Pancreas (tissue), 10 donors: ENCODE measurements at regions not wholly inside any gene's neighbourhood (a gene's known extent, or its start where the extent isn't known, plus 50 kb on each side); places are given as distances from the start of the nearest gene placed in this dataset.

Experiments used
- ATAC-seq, 4 donors: fragments of 200-7000 bp; cut with Tn5 transposase; one replicate each; pipeline versions ENCODE4 v1.8.0 to v1.9.1; 2020; ENCODE audit warnings: mild to moderate bottlenecking in 4 of 4, moderate library complexity in 4 of 4
- DNase-seq, 6 donors: peaks; one replicate each; pipeline ENCODE4 v3.0.0-alpha.2; 2020
- FAIRE-seq: peaks from 2 replicates; lab custom pipeline; 2012; peaks lifted over from hg19 to GRCh38; lab: Jason Lieb, UNC
- H3K27ac ChIP-seq, 4 donors: fragments of 200-600 bp; sonication (generic); 1 replicate in 3 of 4; 2 replicates in 1 of 4; pipeline versions ENCODE4 v1.5.0 to v1.8.0; 2020
- H3K27me3 ChIP-seq, 4 donors: fragments of 200-600 bp; one replicate each; pipeline ENCODE4 v1.8.0; 2021
- H3K36me3 ChIP-seq, 3 donors: fragments of 200-600 bp; sonication (generic) in 1 of 3; one replicate each; pipeline versions ENCODE4 v1.5.0 to v1.8.0; 2020 to 2021
- H3K4me1 ChIP-seq, 3 donors: fragments of 200-600 bp; one replicate each; pipeline ENCODE4 v1.8.0; 2021
- H3K4me3 ChIP-seq, 4 donors: fragments of 200-600 bp; sonication (generic) in 2 of 4; one replicate each; pipeline versions ENCODE4 v1.5.0 to v1.8.0; 2020 to 2021
- H3K9me3 ChIP-seq, 4 donors: fragments of 200-600 bp; one replicate each; pipeline ENCODE4 v1.8.0; 2021
- CTCF ChIP-seq, 4 donors: fragments of 200-600 bp; sonication (generic) in 3 of 4; IDR thresholded peaks; one replicate each; pipeline versions ENCODE4 v1.5.0 to v1.8.0; 2021; ENCODE audit warnings: antibody characterized with exemption in 4 of 4
- WGBS, 2 donors: extraction: QIAGEN DNeasy Blood & Tissue Kit; methylation state at CpG; one replicate each; pipeline ENCODE4 v1.1.7; 2013; 5-methylcytosine and 5-hydroxymethylcytosine counted together
- intact Hi-C, 3 donors: fragments of 100-400 bp; cut with DNase I; formaldehyde crosslinking; loops; one replicate each; pipeline versions ENCODE4 v1.11.1 to v1.14.2; 2022
- donor health status: healthy with polysubstance abuse.
- donor health status: DM: no; HTN: no; CAD: no; lungs with moderate emphysema.
- donor health status: DM: no; HTN: no; CAD: no.
- donor health status: control.
- donor health status: control.
- donor health status: Bipolar disorder and iron deficiency.
- donor health status: DM: yes; HTN: yes; CAD: no.
- donor health status: DM: no; HTN: no; CAD: no.
- donor health status: DM: no; HTN: no; CAD: no.
- donor health status: DM: yes; HTN: yes; CAD: no.

- Histone ChIP-seq H3K4me3 (no peak overlapping the region), H3K36me3 (no peaks in the 10 kb centered on the region), H3K9me3 (no peaks in the 10 kb centered on the region), H3K27me3 (no peaks in the 10 kb centered on the region), H3K4me1 (peaks cover 9 to 17% (median 15%) of the 10 kb centered on the region in 3 donors), H3K27ac (no peak overlapping the region)
- no peak for FAIRE-seq
- no peak for TF ChIP-seq CTCF (IDR thresholded peaks at IDR 0.05)
- ATAC-seq, result no peak
- intact Hi-C loops, result no loop called here
- 92 to 96% methylated on average over 4 of the region's 4 CpGs for WGBS, 2 donors
- DNase-seq, result no peak
Measured at GRCh38 chr2:134163336-134163735, 90.5 kb upstream of the MGAT5 start.

DNA sequence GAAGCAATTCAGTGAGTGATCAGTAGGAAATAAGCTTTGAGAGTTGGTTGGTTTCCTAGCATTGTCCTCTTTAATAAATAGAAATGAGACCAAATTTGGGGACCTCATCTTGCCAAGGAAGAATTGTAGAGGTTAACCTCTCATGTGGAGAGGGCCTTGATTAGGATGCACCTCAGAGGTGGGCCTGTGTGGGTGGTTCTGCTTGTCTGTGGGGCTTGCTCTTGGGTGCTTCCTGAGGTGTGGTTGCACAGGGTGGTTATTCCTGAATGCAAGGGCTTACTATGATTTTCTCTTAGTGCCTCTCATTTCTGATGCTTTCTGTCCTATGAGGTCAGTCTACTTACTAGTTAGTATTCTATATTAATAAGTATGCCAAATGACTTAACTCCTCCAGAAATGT, 89.6 kb upstream of the MGAT5 start:
- FAIRE-seq, result no peak
- Histone ChIP-seq H3K27me3 (no peaks in the 10 kb centered on the region), H3K27ac (no peak overlapping the region), H3K4me1 (peaks cover 9 to 17% (median 15%) of the 10 kb centered on the region in 3 donors), H3K36me3 (no peaks in the 10 kb centered on the region), H3K9me3 (no peaks in the 10 kb centered on the region), H3K4me3 (no peak overlapping the region)
- DNase-seq, result no peak
- intact Hi-C loops, result no loop called here
- no peak for ATAC-seq
- TF ChIP-seq CTCF (IDR thresholded peaks at IDR 0.05), result no peak

DNA sequence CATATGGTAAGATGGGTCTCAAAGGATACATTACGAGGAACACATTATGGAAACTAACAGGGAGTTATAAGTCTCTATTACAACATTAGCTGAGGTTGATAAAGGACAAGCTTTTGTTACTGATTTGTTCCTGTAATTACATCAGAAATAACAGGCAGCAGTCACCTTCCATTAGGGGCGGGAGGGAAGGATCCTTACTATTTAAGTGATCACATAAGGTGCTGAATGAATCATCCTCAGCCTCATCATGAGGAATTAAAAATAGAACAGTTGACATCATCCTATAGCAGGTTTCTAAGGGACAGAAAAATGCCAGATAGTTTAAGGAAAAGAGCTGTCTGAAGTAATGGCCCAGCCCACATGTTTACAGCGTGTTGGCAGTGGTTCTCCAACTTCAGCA, 86.9 kb upstream of the MGAT5 start:
- FAIRE-seq (no peak), DNase-seq (no peak), ATAC-seq (no peak)
- intact Hi-C loops, result no loop called here
- Histone ChIP-seq H3K9me3 (no peaks in the 10 kb centered on the region), H3K4me3 (no peak overlapping the region), H3K4me1 (no peaks in the 10 kb centered on the region), H3K27me3 (no peaks in the 10 kb centered on the region), H3K27ac (no peak overlapping the region), H3K36me3 (no peaks in the 10 kb centered on the region)
- no peak for TF ChIP-seq CTCF (IDR thresholded peaks at IDR 0.05)
- 96 to 100% methylated on average over 3 of the region's 3 CpGs for whole genome bisulfite sequencing, 2 donors

DNA sequence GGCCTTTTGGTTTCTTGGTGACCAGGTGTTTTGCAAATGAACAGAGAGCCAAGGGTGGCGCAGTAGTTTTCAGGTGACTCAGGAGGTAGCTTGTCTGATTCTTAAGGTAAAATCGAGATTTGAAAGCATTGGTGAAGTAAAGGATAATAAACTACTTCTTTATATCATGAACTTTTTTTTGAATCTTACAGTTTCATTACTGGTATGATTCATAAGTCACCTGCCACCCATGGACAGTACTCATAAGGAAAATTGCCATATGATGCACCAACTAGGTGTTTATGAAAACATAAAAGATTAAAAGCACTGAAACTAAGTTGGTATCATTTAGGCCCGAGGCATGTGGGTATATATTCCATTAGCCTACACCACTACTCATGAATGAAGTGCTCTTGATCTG, 84.1 kb upstream of the MGAT5 start:
- ATAC-seq, result no peak
- WGBS, 2 donors, result 81 to 85% methylated on average over 3 of the region's 3 CpGs
- Histone ChIP-seq H3K4me1 (peaks cover 0 to 17% (median 9%) of the 10 kb centered on the region in 3 donors), H3K4me3 (no peak overlapping the region), H3K27ac (no peak overlapping the region), H3K27me3 (no peaks in the 10 kb centered on the region), H3K9me3 (no peaks in the 10 kb centered on the region), H3K36me3 (no peaks in the 10 kb centered on the region)
- DNase-seq, result no peak
- FAIRE-seq, result no peak
- no peak for TF ChIP-seq CTCF (IDR thresholded peaks at IDR 0.05)
- intact Hi-C loops, result no loop called here

GRCh38 chr2:134170294-134170693, 83.6 kb upstream of the MGAT5 start:
- ATAC-seq (peak in 1 of 4 donors; percentile 33), DNase-seq (no peak), FAIRE-seq (no peak)
- Histone ChIP-seq H3K27ac (no peak overlapping the region), H3K4me1 (peaks cover 0 to 17% (median 9%) of the 10 kb centered on the region in 3 donors), H3K4me3 (no peak overlapping the region), H3K36me3 (no peaks in the 10 kb centered on the region), H3K9me3 (no peaks in the 10 kb centered on the region), H3K27me3 (no peaks in the 10 kb centered on the region)
- WGBS, 2 donors, result 57 to 63% methylated on average over 3 of the region's 3 CpGs
- TF ChIP-seq CTCF (IDR thresholded peaks at IDR 0.05), result no peak
- intact Hi-C loops, result no loop called here
